Hepatocyte (in vitro differentiated cells): ENCODE measurements at regions not wholly inside any gene's neighbourhood (a gene's known extent, or its start where the extent isn't known, plus 50 kb on each side); places are given as distances from the start of the nearest gene placed in this dataset.

Experiments
- DNase-seq: peaks from one replicate; pipeline ENCODE4 v3.0.0-alpha.2; 2016; ENCODE audit warnings: low spot score
- H2AFZ ChIP-seq: fragments of 200-600 bp; sonication (generic); 2 replicates; pipeline ENCODE4 v1.6.0; 2016; ENCODE audit warnings: antibody characterized with exemption, mild to moderate bottlenecking
- H3K27ac ChIP-seq: fragments of 200-600 bp; sonication (generic); 2 replicates; pipeline ENCODE4 v1.5.1; 2016; ENCODE audit warnings: mild to moderate bottlenecking
- H3K27me3 ChIP-seq: fragments of 200-600 bp; sonication (generic); 2 replicates; pipeline ENCODE4 v1.6.1; 2016
- H3K36me3 ChIP-seq: fragments of 200-600 bp; sonication (generic); replicated peaks from 2 replicates; pipeline ENCODE4 v1.5.1; 2016; ENCODE audit warnings: low read depth; ENCODE audit not compliant: insufficient read depth
- H3K4me1 ChIP-seq: fragments of 200-600 bp; sonication (generic); 2 replicates; pipeline ENCODE4 v1.5.1; 2016; ENCODE audit warnings: mild to moderate bottlenecking, moderate library complexity; ENCODE audit not compliant: insufficient read depth
- H3K4me2 ChIP-seq: fragments of 200-600 bp; sonication (generic); 2 replicates; pipeline ENCODE4 v1.6.0; 2016
- H3K4me3 ChIP-seq: fragments of 200-600 bp; sonication (generic); 2 replicates; pipeline ENCODE4 v1.5.1; 2016; ENCODE audit warnings: mild to moderate bottlenecking
- H3K79me2 ChIP-seq: fragments of 200-600 bp; sonication (generic); 2 replicates; pipeline ENCODE4 v1.6.0; 2017; ENCODE audit warnings: mild to moderate bottlenecking
- H3K9me2 ChIP-seq: fragments of 200-600 bp; sonication (generic); replicated peaks from 2 replicates; pipeline ENCODE4 v1.6.0; 2017; ENCODE audit warnings: mild to moderate bottlenecking; ENCODE audit not compliant: insufficient read depth
- H3K9me3 ChIP-seq: fragments of 200-600 bp; sonication (generic); 2 replicates; pipeline ENCODE4 v1.5.1; 2016; ENCODE audit warnings: low read depth, mild to moderate bottlenecking
- H4K20me1 ChIP-seq: fragments of 200-600 bp; sonication (generic); 2 replicates; pipeline ENCODE4 v1.6.0; 2016; ENCODE audit warnings: mild to moderate bottlenecking; ENCODE audit not compliant: insufficient read depth, poor library complexity, severe bottlenecking
- EZH2 ChIP-seq: fragments of 200-600 bp; sonication (generic); IDR thresholded peaks from 2 replicates; pipeline ENCODE4 v1.6.1; 2016; ENCODE audit warnings: antibody characterized with exemption, mild to moderate bottlenecking, borderline replicate concordance
- EZH2phosphoT487 ChIP-seq: fragments of 200-600 bp; sonication (generic); IDR thresholded peaks from one replicate; pipeline ENCODE4 v1.6.1; 2018; ENCODE audit warnings: antibody characterized with exemption, mild to moderate bottlenecking, low read depth, moderate library complexity; ENCODE audit not compliant: unreplicated experiment, severe bottlenecking
- WGBS: methylation state at CpG from one replicate; pipeline ENCODE4 v1.1.6; 2016; ENCODE audit warnings: low lambda C conversion rate; ENCODE audit errors: missing lambda C conversion rate; 5-methylcytosine and 5-hydroxymethylcytosine counted together
- TF ChIP-seq, protein P1 (sequence below): fragments of 200-600 bp; sonication (generic); IDR thresholded peaks from 2 replicates; pipeline ENCODE4 v1.5.1; 2016; ENCODE audit warnings: antibody characterized with exemption, mild to moderate bottlenecking; ENCODE audit not compliant: poor library complexity

DNA sequence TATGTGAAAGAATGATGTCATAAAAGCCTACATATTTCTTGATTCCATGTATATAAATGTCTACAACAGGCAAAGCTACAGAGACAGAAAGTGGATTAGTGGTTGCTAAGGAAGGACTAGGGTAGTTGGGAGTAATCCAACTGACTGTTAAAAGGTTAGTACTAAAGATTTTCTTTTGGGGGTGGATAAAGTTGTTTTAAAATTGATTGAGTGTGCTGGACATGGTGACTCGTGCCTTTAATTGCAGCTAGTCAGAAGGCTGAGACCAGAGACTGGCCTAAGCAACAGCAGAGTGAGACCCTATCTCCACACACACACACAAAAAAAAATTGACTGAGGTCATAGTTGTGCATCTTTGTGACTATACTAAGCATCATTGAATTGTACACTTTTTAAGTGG is 234.3 kb downstream of the C12orf50 start:
- H3K4me2 ChIP-seq: no peak overlapping the region
- H3K27me3 ChIP-seq: no peaks in the 10 kb centered on the region
- H3K36me3 ChIP-seq: no peaks in the 10 kb centered on the region
- no peaks in the 10 kb centered on the region for H3K79me2 ChIP-seq
- H3K4me3 ChIP-seq: no peak overlapping the region
- no peak overlapping the region for H3K27ac ChIP-seq
- no peaks in the 10 kb centered on the region for H3K9me2 ChIP-seq
- no peaks in the 10 kb centered on the region for H4K20me1 ChIP-seq
- 57% methylated on average over 1 of the region's 1 CpG for WGBS
- H3K4me1 ChIP-seq: no peaks in the 10 kb centered on the region
- no peaks in the 10 kb centered on the region for H3K9me3 ChIP-seq
- H2AFZ ChIP-seq: no peak overlapping the region
- no peak for TF ChIP-seq EZH2phosphoT487
- no peak for TF ChIP-seq EZH2
- TF ChIP-seq, protein P1, sequence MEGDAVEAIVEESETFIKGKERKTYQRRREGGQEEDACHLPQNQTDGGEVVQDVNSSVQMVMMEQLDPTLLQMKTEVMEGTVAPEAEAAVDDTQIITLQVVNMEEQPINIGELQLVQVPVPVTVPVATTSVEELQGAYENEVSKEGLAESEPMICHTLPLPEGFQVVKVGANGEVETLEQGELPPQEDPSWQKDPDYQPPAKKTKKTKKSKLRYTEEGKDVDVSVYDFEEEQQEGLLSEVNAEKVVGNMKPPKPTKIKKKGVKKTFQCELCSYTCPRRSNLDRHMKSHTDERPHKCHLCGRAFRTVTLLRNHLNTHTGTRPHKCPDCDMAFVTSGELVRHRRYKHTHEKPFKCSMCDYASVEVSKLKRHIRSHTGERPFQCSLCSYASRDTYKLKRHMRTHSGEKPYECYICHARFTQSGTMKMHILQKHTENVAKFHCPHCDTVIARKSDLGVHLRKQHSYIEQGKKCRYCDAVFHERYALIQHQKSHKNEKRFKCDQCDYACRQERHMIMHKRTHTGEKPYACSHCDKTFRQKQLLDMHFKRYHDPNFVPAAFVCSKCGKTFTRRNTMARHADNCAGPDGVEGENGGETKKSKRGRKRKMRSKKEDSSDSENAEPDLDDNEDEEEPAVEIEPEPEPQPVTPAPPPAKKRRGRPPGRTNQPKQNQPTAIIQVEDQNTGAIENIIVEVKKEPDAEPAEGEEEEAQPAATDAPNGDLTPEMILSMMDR: no peak
- DNase-seq: no peak

DNA sequence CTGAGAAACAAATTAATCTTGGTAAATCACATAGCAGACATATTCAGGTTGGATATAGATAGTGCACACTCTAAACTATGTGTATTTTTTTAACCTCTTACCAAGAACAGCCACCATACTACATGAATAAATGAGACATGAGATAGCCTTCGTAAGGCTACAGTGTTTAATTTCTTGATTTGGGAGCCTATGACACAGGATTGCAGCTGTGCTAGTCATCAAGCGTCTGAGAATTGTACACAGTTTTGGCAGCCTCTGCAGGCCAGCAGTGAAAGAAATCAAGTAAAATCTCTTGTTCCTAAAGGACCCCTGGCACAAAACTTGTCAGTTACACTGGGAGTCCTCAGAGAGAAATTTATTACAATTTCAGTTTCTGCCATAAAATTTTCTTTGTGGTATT is 236.1 kb downstream of the C12orf50 start:
- Histone ChIP-seq H3K4me1 (no peaks in the 10 kb centered on the region), H3K27me3 (no peaks in the 10 kb centered on the region), H2AFZ (no peak overlapping the region), H3K36me3 (no peaks in the 10 kb centered on the region), H3K4me2 (no peak overlapping the region), H3K27ac (no peak overlapping the region), H4K20me1 (no peaks in the 10 kb centered on the region), H3K4me3 (no peak overlapping the region), H3K79me2 (no peaks in the 10 kb centered on the region), H3K9me2 (no peaks in the 10 kb centered on the region), H3K9me3 (no peaks in the 10 kb centered on the region)
- no peak for TF ChIP-seq EZH2phosphoT487
- TF ChIP-seq, protein P1: no peak
- TF ChIP-seq EZH2: no peak
- 70% methylated on average over 2 of the region's 2 CpGs for WGBS
- no peak for DNase-seq

DNA sequence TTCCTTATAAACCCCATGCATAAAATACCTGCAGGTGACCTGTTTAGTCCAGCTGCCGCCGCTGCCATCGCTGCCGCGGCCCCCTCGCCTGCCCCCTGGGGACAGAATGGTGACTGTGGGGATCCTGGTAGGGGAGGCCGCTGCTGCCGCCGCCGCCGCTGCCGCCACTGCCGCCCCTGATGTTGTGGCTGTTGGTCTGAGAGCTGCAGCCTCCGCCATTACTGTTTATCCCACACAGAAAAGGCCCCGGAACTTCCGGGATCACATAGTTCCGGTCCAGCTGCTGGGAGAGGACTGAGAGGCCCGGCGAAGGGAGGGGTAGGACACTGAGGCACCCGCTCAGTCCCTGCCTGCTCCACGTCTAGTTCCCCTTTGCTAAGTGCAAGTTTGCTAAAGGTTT is 244.9 kb downstream of the C12orf50 start:
- H3K36me3 ChIP-seq: no peaks in the 10 kb centered on the region
- no peak overlapping the region for H3K27ac ChIP-seq
- H3K4me3 ChIP-seq: no peak overlapping the region
- no peaks in the 10 kb centered on the region for H3K4me1 ChIP-seq
- no peaks in the 10 kb centered on the region for H3K9me3 ChIP-seq
- no peaks in the 10 kb centered on the region for H3K79me2 ChIP-seq
- H2AFZ ChIP-seq: no peak overlapping the region
- H4K20me1 ChIP-seq: no peaks in the 10 kb centered on the region
- no peak for TF ChIP-seq EZH2
- TF ChIP-seq, protein P1: no peak
- TF ChIP-seq EZH2phosphoT487: no peak
- no peak for DNase-seq
- H3K27me3 ChIP-seq: no peaks in the 10 kb centered on the region
- H3K9me2 ChIP-seq: no peaks in the 10 kb centered on the region
- H3K4me2 ChIP-seq: no peak overlapping the region
- WGBS: 92% methylated on average over 21 of the region's 21 CpGs

DNA sequence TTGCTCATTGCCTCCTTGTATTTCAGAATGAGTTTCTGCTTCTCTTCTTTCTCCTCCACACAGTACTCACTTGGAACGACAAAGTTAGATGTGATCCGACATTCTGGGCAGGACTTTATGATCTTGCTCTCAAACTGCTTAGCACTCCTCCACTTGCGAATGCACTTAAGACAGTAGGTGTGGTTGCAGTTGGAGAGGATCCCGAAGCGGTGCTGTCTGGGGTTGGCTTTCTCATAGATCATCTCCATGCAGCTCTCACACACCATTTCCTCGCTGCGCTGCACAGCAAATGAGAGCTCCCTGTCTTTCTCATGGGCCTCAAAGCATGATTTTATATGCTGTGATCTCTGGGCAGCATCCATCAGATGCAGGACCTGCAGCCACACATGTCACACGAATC is 245.7 kb downstream of the C12orf50 start:
- no peaks in the 10 kb centered on the region for H3K36me3 ChIP-seq
- no peak overlapping the region for H3K27ac ChIP-seq
- no peak for DNase-seq
- no peak overlapping the region for H2AFZ ChIP-seq
- no peaks in the 10 kb centered on the region for H3K9me3 ChIP-seq
- no peak overlapping the region for H3K4me3 ChIP-seq
- H3K9me2 ChIP-seq: no peaks in the 10 kb centered on the region
- no peak overlapping the region for H3K4me2 ChIP-seq
- WGBS: 96% methylated on average over 8 of the region's 8 CpGs
- no peaks in the 10 kb centered on the region for H3K4me1 ChIP-seq
- TF ChIP-seq EZH2: no peak
- TF ChIP-seq EZH2phosphoT487: no peak
- TF ChIP-seq, protein P1: no peak
- H4K20me1 ChIP-seq: no peaks in the 10 kb centered on the region
- no peaks in the 10 kb centered on the region for H3K27me3 ChIP-seq
- no peaks in the 10 kb centered on the region for H3K79me2 ChIP-seq
